Natural killer cell (primary cell): ENCODE measurements at regions not wholly inside any gene's neighbourhood (a gene's known extent, or its start where the extent isn't known, plus 50 kb on each side); places are given as distances from the start of the nearest gene placed in this dataset.

Experiments
- ATAC-seq, 3 donors: fragments of 150-1000 bp in 2 of 3; fragments of 200-7000 bp in 1 of 3; cut with Tn5 transposase; 1 replicate in 1 of 3; 2 replicates in 2 of 3; pipeline ENCODE4 v1.10.0; 2021; ENCODE audit warnings: mild to moderate bottlenecking in 2 of 3, moderate library complexity in 2 of 3
- DNase-seq, 2 donors: peaks; one replicate each; pipeline versions ENCODE4 v3.0.0 to v3.0.0-alpha.2; 2013 to 2021; ENCODE audit warnings: mixed read lengths in 1 of 2
- H3K27ac ChIP-seq: one replicate; pipeline ENCODE4 v1.5.1; 2013; ENCODE audit warnings: mild to moderate bottlenecking, low read length
- H3K27me3 ChIP-seq: one replicate; pipeline ENCODE4 v1.6.1; 2013; ENCODE audit warnings: low read length; ENCODE audit not compliant: control insufficient read depth, insufficient read depth
- H3K36me3 ChIP-seq: one replicate; pipeline ENCODE4 v1.6.1; 2013; ENCODE audit warnings: low read length; ENCODE audit not compliant: control insufficient read depth, insufficient read depth
- H3K4me1 ChIP-seq: one replicate; pipeline ENCODE4 v1.6.1; 2013; ENCODE audit warnings: low read length; ENCODE audit not compliant: control insufficient read depth, insufficient read depth
- H3K4me3 ChIP-seq: one replicate; pipeline ENCODE4 v1.5.1; 2013; ENCODE audit warnings: low read length
- H3K9me3 ChIP-seq: one replicate; pipeline ENCODE4 v1.6.1; 2013; ENCODE audit warnings: low read length; ENCODE audit not compliant: control insufficient read depth, insufficient read depth
- H3K27ac Mint-ChIP-seq, 2 donors: one replicate each; pipeline ENCODE4 v1.8.0; 2022; ENCODE audit warnings: mild to moderate bottlenecking in 2 of 2, mixed read lengths in 2 of 2, moderate library complexity in 1 of 2
- H3K27me3 Mint-ChIP-seq, 2 donors: one replicate each; pipeline ENCODE4 v1.8.0; 2022; ENCODE audit warnings: low read depth in 2 of 2, mixed read lengths in 2 of 2
- H3K36me3 Mint-ChIP-seq: one replicate; pipeline ENCODE4 v1.8.0; 2022; ENCODE audit warnings: mixed read lengths
- H3K4me1 Mint-ChIP-seq, 2 donors: one replicate each; pipeline ENCODE4 v1.8.0; 2022; ENCODE audit warnings: mixed read lengths in 2 of 2
- H3K4me3 Mint-ChIP-seq: one replicate; pipeline ENCODE4 v1.8.0; 2022; ENCODE audit warnings: mild to moderate bottlenecking, moderate library complexity, mixed read lengths
- H3K9me3 Mint-ChIP-seq, 2 donors: one replicate each; pipeline ENCODE4 v1.8.0; 2022; ENCODE audit warnings: mixed read lengths in 2 of 2
- whole genome bisulfite sequencing: methylation state at CpG from one replicate; pipeline ENCODE4 v1.1.7; 2013; ENCODE audit warnings: missing lambda C conversion rate; ENCODE audit not compliant: insufficient coverage; 5-methylcytosine and 5-hydroxymethylcytosine counted together
- intact Hi-C: fragments of 100-400 bp; cut with micrococcal nuclease; formaldehyde crosslinking; loops from one replicate; pipeline ENCODE4 v1.14.2; 2022
- TF ChIP-seq, protein P1 (sequence below): fragments of 200-600 bp; IDR thresholded peaks from one replicate; pipeline ENCODE4 v1.8.0; 2022; ENCODE audit warnings: antibody characterized with exemption

DNA sequence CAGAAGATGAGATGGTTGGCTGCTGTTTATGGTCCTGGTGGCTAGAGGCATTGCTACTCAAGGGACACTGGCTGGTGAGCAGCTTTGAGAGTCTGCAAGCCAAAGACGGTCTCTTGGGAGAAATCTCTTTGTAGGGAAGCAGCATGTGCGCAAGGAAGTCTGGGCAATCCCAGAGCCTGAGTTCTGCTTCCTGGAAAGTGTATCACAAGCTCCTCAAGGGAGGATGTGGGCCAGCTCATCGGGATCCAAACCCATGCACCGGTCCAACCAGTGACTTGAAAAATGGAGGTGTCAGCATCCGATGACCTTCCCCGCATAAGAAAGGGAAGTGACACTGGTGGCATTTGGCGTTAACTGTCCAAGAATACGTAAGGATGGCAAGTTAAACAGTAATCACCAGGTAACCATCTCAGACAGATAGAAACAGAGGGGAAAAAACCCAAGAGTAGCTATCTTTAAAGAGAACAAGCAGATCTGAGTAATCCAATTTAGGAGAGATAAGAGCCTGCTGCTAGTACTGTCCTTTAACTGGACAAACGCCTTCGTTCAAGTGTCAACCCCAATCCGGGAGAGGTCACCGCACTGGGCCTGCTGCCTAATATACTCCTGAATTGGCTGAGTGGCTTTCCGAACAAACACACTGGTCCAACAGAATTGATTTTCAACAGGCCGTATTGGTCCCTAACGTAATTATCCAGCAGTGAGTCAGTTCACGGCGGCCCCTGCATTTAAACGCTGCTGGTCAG, 303.0 kb upstream of the ZFHX3 start:
- Mint-ChIP-seq H3K36me3 (no peaks in the 10 kb centered on the region), H3K27ac (no peak overlapping the region), H3K4me1 (no peaks in the 10 kb centered on the region), H3K27me3 (peaks cover 0 to 7% of the 10 kb centered on the region in 2 donors), H3K9me3 (no peaks in the 10 kb centered on the region), H3K4me3 (no peak overlapping the region)
- H3K36me3 ChIP-seq = no peaks in the 10 kb centered on the region
- DNase-seq = no peak
- H3K9me3 ChIP-seq = no peaks in the 10 kb centered on the region
- WGBS = 92% methylated on average over 18 of the region's 18 CpGs
- TF ChIP-seq, protein P1, sequence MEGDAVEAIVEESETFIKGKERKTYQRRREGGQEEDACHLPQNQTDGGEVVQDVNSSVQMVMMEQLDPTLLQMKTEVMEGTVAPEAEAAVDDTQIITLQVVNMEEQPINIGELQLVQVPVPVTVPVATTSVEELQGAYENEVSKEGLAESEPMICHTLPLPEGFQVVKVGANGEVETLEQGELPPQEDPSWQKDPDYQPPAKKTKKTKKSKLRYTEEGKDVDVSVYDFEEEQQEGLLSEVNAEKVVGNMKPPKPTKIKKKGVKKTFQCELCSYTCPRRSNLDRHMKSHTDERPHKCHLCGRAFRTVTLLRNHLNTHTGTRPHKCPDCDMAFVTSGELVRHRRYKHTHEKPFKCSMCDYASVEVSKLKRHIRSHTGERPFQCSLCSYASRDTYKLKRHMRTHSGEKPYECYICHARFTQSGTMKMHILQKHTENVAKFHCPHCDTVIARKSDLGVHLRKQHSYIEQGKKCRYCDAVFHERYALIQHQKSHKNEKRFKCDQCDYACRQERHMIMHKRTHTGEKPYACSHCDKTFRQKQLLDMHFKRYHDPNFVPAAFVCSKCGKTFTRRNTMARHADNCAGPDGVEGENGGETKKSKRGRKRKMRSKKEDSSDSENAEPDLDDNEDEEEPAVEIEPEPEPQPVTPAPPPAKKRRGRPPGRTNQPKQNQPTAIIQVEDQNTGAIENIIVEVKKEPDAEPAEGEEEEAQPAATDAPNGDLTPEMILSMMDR = no peak
- H3K4me1 ChIP-seq = no peaks in the 10 kb centered on the region
- H3K4me3 ChIP-seq = no peak overlapping the region
- intact Hi-C loops = no loop called here
- ATAC-seq = no peak
- no peaks in the 10 kb centered on the region for H3K27me3 ChIP-seq
- no peak overlapping the region for H3K27ac ChIP-seq

DNA sequence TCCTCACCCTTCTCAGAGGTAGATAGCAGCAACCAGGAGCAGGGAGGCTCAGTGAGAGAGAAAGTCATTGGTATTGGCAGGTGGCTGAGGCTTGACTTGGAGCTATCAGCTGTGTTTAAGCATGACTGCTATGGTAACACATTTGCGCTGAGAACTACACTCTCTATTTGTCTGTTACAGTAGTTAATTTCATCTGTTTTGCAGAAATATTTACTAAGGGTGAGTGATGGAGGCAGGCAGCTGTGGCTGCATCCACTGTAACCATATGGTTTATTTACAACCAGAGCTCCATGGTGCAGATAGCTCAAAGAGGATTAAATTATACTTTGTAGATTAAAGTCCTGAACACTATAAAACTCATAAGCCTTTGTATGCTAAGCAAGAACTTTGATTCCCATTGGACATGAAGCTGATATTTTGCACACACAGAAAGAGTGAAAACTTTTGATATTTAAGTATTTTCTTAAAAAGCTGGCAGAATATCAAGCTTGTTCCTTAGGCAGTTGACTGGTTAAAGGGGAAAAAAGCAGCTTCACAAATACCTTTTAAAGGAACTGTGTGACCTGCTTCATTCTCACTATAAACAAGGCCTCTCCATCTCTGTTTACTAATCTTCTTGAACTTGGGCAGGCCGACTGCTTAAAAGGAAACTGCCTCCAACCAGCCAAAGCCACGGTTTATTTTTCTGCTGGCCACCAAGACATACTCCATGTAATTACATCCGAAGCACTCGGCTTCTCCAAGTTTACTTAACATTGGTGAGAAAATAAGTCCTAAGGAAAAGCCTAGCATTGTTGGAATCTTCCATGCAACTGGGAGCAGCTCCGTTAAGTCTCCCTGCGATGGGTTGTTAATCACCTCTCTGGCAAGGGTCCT, 299.8 kb upstream of the ZFHX3 start:
- Mint-ChIP-seq H3K36me3 (no peaks in the 10 kb centered on the region), H3K27ac (no peak overlapping the region), H3K4me1 (no peaks in the 10 kb centered on the region), H3K27me3 (peaks cover 0 to 1% of the 10 kb centered on the region in 2 donors), H3K4me3 (no peak overlapping the region), H3K9me3 (no peaks in the 10 kb centered on the region)
- Histone ChIP-seq H3K27me3 (no peaks in the 10 kb centered on the region), H3K9me3 (no peaks in the 10 kb centered on the region), H3K36me3 (no peaks in the 10 kb centered on the region), H3K27ac (no peak overlapping the region), H3K4me1 (no peaks in the 10 kb centered on the region), H3K4me3 (no peak overlapping the region)
- DNase-seq (no peak), ATAC-seq (no peak)
- TF ChIP-seq, protein P1 = no peak
- intact Hi-C loops = no loop called here
- WGBS = 88% methylated on average over 7 of the region's 7 CpGs

DNA sequence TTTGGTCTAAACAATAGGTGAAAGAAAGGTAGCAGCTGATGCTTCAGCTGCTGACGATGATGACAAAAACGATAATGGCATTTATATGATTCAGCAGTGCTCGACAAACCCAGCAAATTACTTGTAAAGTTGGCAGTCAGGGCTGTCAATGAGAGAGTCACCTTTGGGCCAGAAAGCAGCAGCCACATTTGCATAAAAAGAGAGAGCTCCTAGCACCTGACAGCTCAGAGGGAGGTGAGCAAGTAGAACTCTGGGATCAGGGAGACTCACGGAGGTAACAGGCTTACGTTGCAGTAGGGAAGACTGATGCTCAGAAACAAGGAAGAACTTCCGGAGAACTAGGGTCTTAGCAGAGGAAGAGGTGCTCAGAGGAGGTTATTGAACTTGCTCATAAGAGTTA, 291.9 kb upstream of the ZFHX3 start:
- H3K27ac Mint-ChIP-seq = no peak overlapping the region
- no peaks in the 10 kb centered on the region for H3K4me1 ChIP-seq
- TF ChIP-seq, protein P1 = no peak

More for the DNA sequence above, 291.9 kb upstream of the ZFHX3 start:
- Mint-ChIP-seq H3K9me3 (no peaks in the 10 kb centered on the region), H3K36me3 (no peaks in the 10 kb centered on the region), H3K4me3 (no peak overlapping the region), H3K27me3 (no peaks in the 10 kb centered on the region), H3K4me1 (no peaks in the 10 kb centered on the region)
- 86% methylated on average over 6 of the region's 6 CpGs for WGBS
- H3K27ac ChIP-seq = no peak overlapping the region
- DNase-seq (no peak), ATAC-seq (no peak)
- intact Hi-C loops = no loop called here
- no peaks in the 10 kb centered on the region for H3K27me3 ChIP-seq
- no peak overlapping the region for H3K4me3 ChIP-seq
- H3K36me3 ChIP-seq = no peaks in the 10 kb centered on the region
- H3K9me3 ChIP-seq = no peaks in the 10 kb centered on the region
